ENCODE measurements at regions not wholly inside any gene's neighbourhood (a gene's known extent, or its start where the extent isn't known, plus 50 kb on each side); places are given as distances from the start of the nearest gene placed in this dataset.

- Histone ChIP-seq H3K4me3 (replicated peaks in 1 of 3; ENCODE audit: low read depth in 2 of 3, low read length in 3 of 3) (no peak overlapping the region), H3K9me3 (replicated peaks in 1 of 2; ENCODE audit: control insufficient read depth in 1 of 2, insufficient read depth in 1 of 2, low read length in 2 of 2) (no peaks in the 10 kb centered on the region), H4K20me1 (ENCODE audit: insufficient read depth, low read length) (no peaks in the 10 kb centered on the region), H3K27ac (ENCODE audit: low read depth in 1 of 2, low read length in 2 of 2) (no peak overlapping the region), H3K4me2 (replicated peaks; ENCODE audit: extremely low read depth, low read length, poor library complexity, severe bottlenecking) (no peak overlapping the region), H2AFZ (ENCODE audit: insufficient read depth, low read depth, low read length, poor library complexity, severe bottlenecking) (no peak overlapping the region), H3K36me3 (replicated peaks in 1 of 2; ENCODE audit: control insufficient read depth in 1 of 2, insufficient read depth in 2 of 2, low read length in 2 of 2) (no peaks in the 10 kb centered on the region), H3K27me3 (ENCODE audit: control insufficient read depth in 2 of 2, insufficient read depth in 2 of 2, low read length in 2 of 2) (no peaks in the 10 kb centered on the region), H3K4me1 (ENCODE audit: control insufficient read depth in 1 of 2, insufficient read depth in 2 of 2, low read length in 2 of 2) (peaks cover 14 to 27% of the 10 kb centered on the region in 2 donors), H3K79me2 (ENCODE audit: insufficient read depth, low read length) (no peaks in the 10 kb centered on the region), H3K9ac (ENCODE audit: insufficient read depth, low read length, poor library complexity, severe bottlenecking) (no peak overlapping the region)
- H3K4me1 Mint-ChIP-seq, result peaks cover 22% of the 10 kb centered on the region
- no peaks in the 10 kb centered on the region for H3K36me3 Mint-ChIP-seq
- peaks cover 0 to 3% (median 0%) of the 10 kb centered on the region in 3 donors for H3K27me3 Mint-ChIP-seq (ENCODE audit: low read depth in 3 of 3)
- no CpG with 5 or more reads among the region's 6 CpGs for WGBS (ENCODE audit: insufficient coverage)
- no peak overlapping the region for H3K27ac Mint-ChIP-seq
- no peak overlapping the region for H3K4me3 Mint-ChIP-seq
- TF ChIP-seq CTCF (IDR thresholded peaks at IDR 0.05), result no peak
- intact Hi-C loops (cut with micrococcal nuclease), result no loop called here
- peaks cover 0 to 3% (median 0%) of the 10 kb centered on the region in 7 donors for H3K9me3 Mint-ChIP-seq
- no peak for DNase-seq
Observed at GRCh38 chr2:41722668-41723369, 325.0 kb upstream of the PKDCC start.

DNA sequence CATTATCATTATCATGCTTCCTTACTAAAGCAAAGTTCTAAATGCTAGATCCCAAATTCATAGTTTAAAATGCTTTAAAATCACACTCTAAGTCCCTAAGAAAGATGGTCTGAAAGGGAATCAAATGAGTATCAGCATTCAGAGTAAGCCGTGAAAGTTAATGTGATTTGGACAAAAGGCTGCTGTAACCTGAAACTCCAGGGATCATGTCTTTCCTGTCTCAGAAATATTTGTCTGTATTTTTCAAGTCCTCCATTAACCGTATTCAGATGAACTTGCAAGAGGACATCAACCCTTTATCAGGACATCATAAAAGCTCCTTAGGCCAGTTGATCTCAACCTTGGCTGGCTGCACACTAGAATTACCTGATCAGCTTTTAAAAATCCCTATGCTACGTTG lies 324.3 kb upstream of the PKDCC start:
- H3K4me2 ChIP-seq (replicated peaks; ENCODE audit: extremely low read depth, low read length, poor library complexity, severe bottlenecking), result no peak overlapping the region

More for the DNA sequence above, 324.3 kb upstream of the PKDCC start:
- TF ChIP-seq CTCF (IDR thresholded peaks at IDR 0.05), result no peak
- H3K27me3 Mint-ChIP-seq (ENCODE audit: low read depth in 3 of 3), result peaks cover 0 to 3% (median 0%) of the 10 kb centered on the region in 3 donors
- intact Hi-C loops (cut with micrococcal nuclease), result no loop called here
- H3K36me3 Mint-ChIP-seq, result no peaks in the 10 kb centered on the region
- Histone ChIP-seq H3K9ac (ENCODE audit: insufficient read depth, low read length, poor library complexity, severe bottlenecking) (no peak overlapping the region), H3K27ac (ENCODE audit: low read depth in 1 of 2, low read length in 2 of 2) (no peak overlapping the region), H3K9me3 (replicated peaks in 1 of 2; ENCODE audit: control insufficient read depth in 1 of 2, insufficient read depth in 1 of 2, low read length in 2 of 2) (no peaks in the 10 kb centered on the region), H3K36me3 (replicated peaks in 1 of 2; ENCODE audit: control insufficient read depth in 1 of 2, insufficient read depth in 2 of 2, low read length in 2 of 2) (no peaks in the 10 kb centered on the region), H3K4me3 (replicated peaks in 1 of 3; ENCODE audit: low read depth in 2 of 3, low read length in 3 of 3) (no peak overlapping the region), H3K4me1 (ENCODE audit: control insufficient read depth in 1 of 2, insufficient read depth in 2 of 2, low read length in 2 of 2) (peaks cover 14 to 24% of the 10 kb centered on the region in 2 donors), H3K79me2 (ENCODE audit: insufficient read depth, low read length) (no peaks in the 10 kb centered on the region), H2AFZ (ENCODE audit: insufficient read depth, low read depth, low read length, poor library complexity, severe bottlenecking) (no peak overlapping the region), H4K20me1 (ENCODE audit: insufficient read depth, low read length) (no peaks in the 10 kb centered on the region), H3K27me3 (ENCODE audit: control insufficient read depth in 2 of 2, insufficient read depth in 2 of 2, low read length in 2 of 2) (no peaks in the 10 kb centered on the region)
- WGBS (ENCODE audit: insufficient coverage), result 93% methylated on average over 2 of the region's 3 CpGs
- peaks cover 0 to 3% (median 0%) of the 10 kb centered on the region in 7 donors for H3K9me3 Mint-ChIP-seq
- peaks cover 22% of the 10 kb centered on the region for H3K4me1 Mint-ChIP-seq
- no peak overlapping the region for H3K4me3 Mint-ChIP-seq
- no peak overlapping the region for H3K27ac Mint-ChIP-seq
- no peak for DNase-seq
